K562 (cell line): ENCODE measurements at regions not wholly inside any gene's neighbourhood (a gene's known extent, or its start where the extent isn't known, plus 50 kb on each side); places are given as distances from the start of the nearest gene placed in this dataset.

Experiments used
- ATAC-seq: fragments of 200-7000 bp; cut with Tn5 transposase; 3 replicates; pipeline ENCODE4 v1.9.1; 2020; ENCODE audit warnings: moderate library complexity
- BruUV-seq: library from RNA; stranded (reverse); fragments of 400-500 nt; replicated peaks from 2 replicates; lab custom pipeline; 2021; lab: Mats Ljungman, UMichigan
- CTCF ChIA-PET: fragments of 300-600 bp; formaldehyde crosslinking; extraction: SDS; loops from one replicate; lab custom pipeline; 2021; ENCODE audit warnings: low intra/inter-chr PET ratio; lab: Yijun Ruan, JAX
- POLR2A ChIA-PET: fragments of 300-600, 350-650 bp; sonication (Branson Sonifier 250); formaldehyde crosslinking; extraction: SDS; loops from one replicate; lab custom pipeline; 2021; ENCODE audit warnings: antibody characterized with exemption, inconsistent platforms; lab: Yijun Ruan, JAX
- DNase-seq, 4 experiments: peaks; one replicate each; pipeline versions ENCODE4 v3.0.0 to v3.0.0-alpha.2; 2011 to 2018; ENCODE audit warnings: low spot score in 3 of 4, mixed read lengths in 3 of 4; ENCODE audit errors: extremely low read depth in 1 of 4
- FAIRE-seq: peaks from 2 replicates; lab custom pipeline; 2011; peaks lifted over from hg19 to GRCh38; lab: Jason Lieb, UNC
- H2AFZ ChIP-seq: 2 replicates; pipeline ENCODE4 v1.6.0; 2011; ENCODE audit warnings: low read depth, low read length, control low read depth, inconsistent platforms
- H3K27ac ChIP-seq: fragments of 200-600 bp; 3 replicates; pipeline ENCODE4 v1.8.0; 2011; ENCODE audit warnings: low read depth, mild to moderate bottlenecking, control low read depth, inconsistent platforms, low read length, moderate library complexity, mixed read lengths; ENCODE audit errors: extremely low read depth
- H3K27me3 ChIP-seq, 2 experiments: fragments of 300-600 bp in 1 of 2; 2 replicates in 1 of 2; 3 replicates in 1 of 2; pipeline versions ENCODE4 v1.6.0 to v1.8.0; 2011; ENCODE audit warnings: inconsistent platforms in 2 of 2, low read length in 2 of 2, mild to moderate bottlenecking in 1 of 2, mixed read lengths in 1 of 2, moderate library complexity in 1 of 2; ENCODE audit not compliant: control insufficient read depth in 2 of 2, insufficient read depth in 2 of 2
- H3K36me3 ChIP-seq: fragments of 300-600 bp; 3 replicates; pipeline ENCODE4 v1.8.0; 2011; ENCODE audit warnings: mild to moderate bottlenecking, low read length, inconsistent platforms; ENCODE audit not compliant: control insufficient read depth, insufficient read depth
- H3K4me1 ChIP-seq, 2 experiments: fragments of 200-600 bp in 1 of 2; replicated peaks in 1 of 2; 2 replicates in 1 of 2; 3 replicates in 1 of 2; pipeline versions ENCODE4 v1.5.1 to v1.8.0; 2011; ENCODE audit warnings: inconsistent platforms in 2 of 2, low read length in 2 of 2, mild to moderate bottlenecking in 1 of 2, mixed read lengths in 1 of 2, moderate library complexity in 1 of 2; ENCODE audit not compliant: control insufficient read depth in 2 of 2, insufficient read depth in 2 of 2
- H3K4me2 ChIP-seq: 2 replicates; pipeline ENCODE4 v1.6.1; 2011; ENCODE audit warnings: low read length, control low read depth, inconsistent platforms, mixed read lengths; ENCODE audit not compliant: insufficient read depth
- H3K4me3 ChIP-seq: fragments of 200-600 bp; sonication (generic), shearing (Covaris generic); 2 replicates; pipeline ENCODE4 v1.5.1; 2016; ENCODE audit warnings: control low read depth, inconsistent platforms
- H3K79me2 ChIP-seq: fragments of 200-600 bp; 3 replicates; pipeline ENCODE4 v1.8.0; 2011; ENCODE audit warnings: low read length, inconsistent platforms; ENCODE audit not compliant: control insufficient read depth, insufficient read depth
- H3K9ac ChIP-seq, 2 experiments: 2 replicates each; pipeline versions ENCODE4 v1.6.0 to v1.6.1; 2011; ENCODE audit warnings: low read depth in 2 of 2, low read length in 2 of 2, control low read depth in 1 of 2, inconsistent platforms in 1 of 2, mild to moderate bottlenecking in 1 of 2, mixed read lengths in 1 of 2; ENCODE audit not compliant: insufficient read depth in 1 of 2
- H3K9me1 ChIP-seq: one replicate; pipeline ENCODE4 v1.6.0; 2011; ENCODE audit warnings: inconsistent platforms, mild to moderate bottlenecking, low read length, moderate library complexity; ENCODE audit not compliant: control insufficient read depth, insufficient read depth
- H3K9me3 ChIP-seq: replicated peaks from 2 replicates; pipeline ENCODE4 v1.5.1; 2011; ENCODE audit warnings: low read depth, low read length, inconsistent platforms; ENCODE audit not compliant: control insufficient read depth, insufficient read depth
- H4K20me1 ChIP-seq: replicated peaks from 2 replicates; pipeline ENCODE4 v1.6.1; 2011; ENCODE audit warnings: low read length, inconsistent platforms, mixed read lengths; ENCODE audit not compliant: control insufficient read depth, insufficient read depth
- FIP1L1 ChIP-seq: fragments of 200-400 bp; formaldehyde crosslinking; IDR thresholded peaks from 2 replicates; pipeline ENCODE4 v1.6.1; 2018; ENCODE audit warnings: mild to moderate bottlenecking, low read depth, low read length; ENCODE audit not compliant: poor library complexity, severe bottlenecking
- MCM3 ChIP-seq: fragments of 450-650 bp; IDR thresholded peaks from 2 replicates; pipeline ENCODE4 v1.6.1; 2016
- RCOR1 ChIP-seq, 2 experiments: IDR thresholded peaks; 2 replicates each; pipeline ENCODE4 v1.6.1; 2012; ENCODE audit warnings: low read depth in 2 of 2, low read length in 2 of 2, borderline replicate concordance in 1 of 2, improper control_type of control experiment in 1 of 2
- SNIP1 ChIP-seq: fragments of 450-650 bp; IDR thresholded peaks from 2 replicates; pipeline ENCODE4 v1.7.1; 2017; ENCODE audit warnings: low read depth, mild to moderate bottlenecking
- ZHX1 ChIP-seq: fragments of 150-350 bp; conservative IDR thresholded peaks from 2 replicates; pipeline ENCODE4 v1.6.1; 2014; ENCODE audit warnings: low read length
- WGBS: fragments of 100-300 bp; shearing (Covaris generic); methylation state at CpG from one replicate; pipeline ENCODE4 v1.1.6; 2016; ENCODE audit warnings: low coverage, mixed read lengths; ENCODE audit not compliant: insufficient coverage; ENCODE audit errors: missing lambda C conversion rate; 5-methylcytosine and 5-hydroxymethylcytosine counted together
- in situ Hi-C: fragments of 300-500 bp; cut with MboI; formaldehyde crosslinking; loops from 4 replicates; pipeline ENCODE4 v1.15.0; 2018; ENCODE audit warnings: inconsistent platforms, mixed read lengths
- intact Hi-C: fragments of 100-400 bp; cut with micrococcal nuclease; formaldehyde crosslinking; loops from 2 replicates; pipeline ENCODE4 v1.14.2; 2022

- in situ Hi-C loops: no loop called here
- Histone ChIP-seq H3K4me2 (no peak overlapping the region), H4K20me1 (no peaks in the 10 kb centered on the region), H3K9me3 (peaks cover 3% of the 10 kb centered on the region), H3K4me3 (no peak overlapping the region), H3K9me1 (no peaks in the 10 kb centered on the region), H3K27me3 (no peaks in the 10 kb centered on the region), H3K36me3 (no peaks in the 10 kb centered on the region), H3K79me2 (no peaks in the 10 kb centered on the region), H3K4me1 (no peaks in the 10 kb centered on the region), H3K9ac (no peak overlapping the region), H3K27ac (no peak overlapping the region), H2AFZ (no peak overlapping the region)
- no peak for ATAC-seq
- no TSS peak for BruUV-seq
- TF ChIP-seq SNIP1: no peak
- no peak for TF ChIP-seq ZHX1
- TF ChIP-seq MCM3: no peak
- no peak for TF ChIP-seq FIP1L1
- no peak for TF ChIP-seq RCOR1 (IDR thresholded peaks at IDR 0.05; ENCODE audit: borderline replicate concordance in 1 of 2, low read depth in 2 of 2, low read length in 2 of 2)
- DNase-seq: no peak
- FAIRE-seq: no peak
- 0% methylated on average over 1 of the region's 1 CpG for WGBS
- POLR2A ChIA-PET: no interaction called here
- intact Hi-C loops: no loop called here
- CTCF ChIA-PET: no interaction called here
These were observed 56.8 kb upstream of the AASS start for GRCh38 chr7:122200888-122201287.
